ENCODE measurements at regions not wholly inside any gene's neighbourhood (a gene's known extent, or its start where the extent isn't known, plus 50 kb on each side); places are given as distances from the start of the nearest gene placed in this dataset.
A peak's percentile ranks its signal among the peaks of the same experiment; 100 is the strongest.

DNA sequence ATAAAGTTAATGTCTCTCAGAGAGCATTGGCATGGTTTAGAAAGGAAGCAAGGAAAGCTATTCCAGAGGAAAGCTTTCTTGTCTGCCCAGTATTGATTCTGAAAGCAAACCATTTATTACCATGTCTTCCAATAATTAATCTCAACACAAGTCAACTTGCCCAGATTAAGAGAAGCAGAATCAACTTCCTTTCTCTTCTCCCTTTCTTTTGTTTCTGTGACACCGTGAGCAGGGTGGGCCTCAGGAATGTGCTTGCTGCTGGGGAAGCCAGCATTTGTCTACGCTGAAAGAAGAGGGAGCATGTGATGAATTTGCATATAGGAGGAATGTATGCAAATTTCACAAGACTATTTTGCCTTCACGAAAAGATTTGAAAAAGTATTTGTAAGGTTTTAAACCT lies 368.6 kb upstream of the ROPN1 start:
- peak overlapping the region; percentile 94; the same call in 1 of the 2 replicates for H2BK5ac ChIP-seq (ENCODE audit: low read depth, low read length)
- FAIRE-seq, result peak; percentile 89
- no peak overlapping the region; the same call in 1 of the 2 replicates for H3K18ac ChIP-seq (ENCODE audit: extremely low read depth, low read length)
- no peaks in the 10 kb centered on the region for H3K36me3 ChIP-seq (ENCODE audit: control insufficient read depth in 2 of 4, insufficient read depth in 4 of 4, low read length in 3 of 4)
- no peak overlapping the region for H2AFZ ChIP-seq (ENCODE audit: low read length)
- H3K9ac ChIP-seq (replicated peaks in 1 of 4; ENCODE audit: extremely low read depth in 1 of 4, low read depth in 3 of 4, low read length in 3 of 4), result no peak overlapping the region
- H4K20me1 ChIP-seq (replicated peaks in 1 of 2; ENCODE audit: control insufficient read depth in 1 of 2, insufficient read depth in 2 of 2, low read length in 2 of 2), result no peaks in the 10 kb centered on the region
- H3K4me1 ChIP-seq (replicated peaks in 1 of 4; ENCODE audit: control insufficient read depth in 3 of 4, insufficient read depth in 4 of 4, low read length in 3 of 4), result peaks cover 0 to 8% (median 4%) of the 10 kb centered on the region in 4 experiments; a peak in 6 of 7 replicates
- CTCF ChIA-PET (ENCODE audit: partially characterized antibody), result interaction anchor here (2.2 kb wide), 1 partner anchor 10 kb away, joined by 12 read pairs; no protein-coding TSS in a partner anchor
- H4K8ac ChIP-seq (ENCODE audit: extremely low read depth, insufficient read depth, low read length), result no peak overlapping the region
- no peak overlapping the region for H2BK120ac ChIP-seq (replicated peaks; ENCODE audit: low read depth, low read length)
- H3K23me2 ChIP-seq (ENCODE audit: low read depth, low read length), result no peaks in the 10 kb centered on the region
- H2BK15ac ChIP-seq (ENCODE audit: low read length), result no peak overlapping the region
- no peak overlapping the region for H3K4ac ChIP-seq (replicated peaks; ENCODE audit: insufficient read length, low read depth, low read length)
- H3K4me2 ChIP-seq (ENCODE audit: insufficient read depth in 1 of 2, low read depth in 2 of 2, low read length in 2 of 2), result no peak overlapping the region
- H2BK12ac ChIP-seq (ENCODE audit: low read depth, low read length), result peak overlapping the region; percentile 98; the same call in 1 of the 2 replicates
- H3K79me2 ChIP-seq (ENCODE audit: control insufficient read depth in 1 of 2, insufficient read depth in 2 of 2, low read length in 2 of 2), result no peaks in the 10 kb centered on the region
- no peak overlapping the region for H4K5ac ChIP-seq (ENCODE audit: insufficient read length, low read depth, low read length)
- no peak overlapping the region for H3K14ac ChIP-seq (ENCODE audit: insufficient read length)
- no peak overlapping the region for H3K23ac ChIP-seq (ENCODE audit: insufficient read length)
- no peak overlapping the region for H3K56ac ChIP-seq (replicated peaks; ENCODE audit: insufficient read length, low read depth, low read length)
- no peak overlapping the region for H4K91ac ChIP-seq (replicated peaks; ENCODE audit: insufficient read length, low read length)
- H2BK20ac ChIP-seq (ENCODE audit: low read length), result 0 out of 2 replicates have a peak overlapping the region, but pooled peaks have one; percentile 24
- no peak overlapping the region for H3K27ac ChIP-seq (ENCODE audit: low read depth, low read length)
- H3K4me3 ChIP-seq (ENCODE audit: extremely low read depth in 1 of 4, insufficient read depth in 2 of 4, low read depth in 3 of 4, low read length in 4 of 4), result no peak overlapping the region; a peak in 1 of 8 replicates
- no peaks in the 10 kb centered on the region for H3K27me3 ChIP-seq (replicated peaks in 1 of 4; ENCODE audit: control insufficient read depth in 3 of 4, extremely low read depth in 1 of 4, insufficient read depth in 3 of 4, low read length in 3 of 4)
- peak in 1 of 2 experiments; percentile 34 for DNase-seq (ENCODE audit: low read depth in 1 of 2, low spot score in 2 of 2)
- POLR2A ChIA-PET (ENCODE audit: partially characterized antibody), result interaction anchor here (0.6 kb wide), 1 partner anchor 45 kb away, joined by 3 read pairs; no protein-coding TSS in a partner anchor
- H3K79me1 ChIP-seq (ENCODE audit: low read depth, low read length), result no peaks in the 10 kb centered on the region
- 4% methylated on average over 3 of the region's 3 CpGs; no CpG with 5 or more reads in 1 of the 2 experiments for whole genome bisulfite sequencing, 2 experiments (ENCODE audit: extremely low coverage in 1 of 2, insufficient coverage in 1 of 2, insufficient read length in 1 of 2, insufficient replicate concordance in 2 of 2, low coverage in 1 of 2, low lambda C conversion rate in 2 of 2, missing lambda C conversion rate in 1 of 2)
- no peak overlapping the region for H2AK5ac ChIP-seq (ENCODE audit: low read depth, low read length)
- H3K9me3 ChIP-seq (ENCODE audit: insufficient read depth in 2 of 2, low read depth in 1 of 2, low read length in 1 of 2), result no peaks in the 10 kb centered on the region
- TF ChIP-seq TEAD4 (IDR thresholded peaks at IDR 0.05; ENCODE audit: low read depth, low read length) (peak; percentile 93), SIX5 (IDR thresholded peaks at IDR 0.05; ENCODE audit: low read depth, low read length) (no peak), HDAC6 (IDR thresholded peaks at IDR 0.05; ENCODE audit: low read depth, low read length) (no peak), ZNF274 (IDR thresholded peaks at IDR 0.05; ENCODE audit: borderline replicate concordance, extremely low read depth, low read length) (no peak), YY1 (IDR thresholded peaks at IDR 0.05; ENCODE audit: low read depth, low read length) (no peak), TAF1 (IDR thresholded peaks at IDR 0.05; ENCODE audit: low read depth, low read length) (0 out of 2 replicates have a peak, but pooled peaks have one; percentile 18)
- TF ChIP-seq, protein P1, sequence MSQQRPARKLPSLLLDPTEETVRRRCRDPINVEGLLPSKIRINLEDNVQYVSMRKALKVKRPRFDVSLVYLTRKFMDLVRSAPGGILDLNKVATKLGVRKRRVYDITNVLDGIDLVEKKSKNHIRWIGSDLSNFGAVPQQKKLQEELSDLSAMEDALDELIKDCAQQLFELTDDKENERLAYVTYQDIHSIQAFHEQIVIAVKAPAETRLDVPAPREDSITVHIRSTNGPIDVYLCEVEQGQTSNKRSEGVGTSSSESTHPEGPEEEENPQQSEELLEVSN (IDR thresholded peaks at IDR 0.05), result no peak
- TF ChIP-seq, protein P2, sequence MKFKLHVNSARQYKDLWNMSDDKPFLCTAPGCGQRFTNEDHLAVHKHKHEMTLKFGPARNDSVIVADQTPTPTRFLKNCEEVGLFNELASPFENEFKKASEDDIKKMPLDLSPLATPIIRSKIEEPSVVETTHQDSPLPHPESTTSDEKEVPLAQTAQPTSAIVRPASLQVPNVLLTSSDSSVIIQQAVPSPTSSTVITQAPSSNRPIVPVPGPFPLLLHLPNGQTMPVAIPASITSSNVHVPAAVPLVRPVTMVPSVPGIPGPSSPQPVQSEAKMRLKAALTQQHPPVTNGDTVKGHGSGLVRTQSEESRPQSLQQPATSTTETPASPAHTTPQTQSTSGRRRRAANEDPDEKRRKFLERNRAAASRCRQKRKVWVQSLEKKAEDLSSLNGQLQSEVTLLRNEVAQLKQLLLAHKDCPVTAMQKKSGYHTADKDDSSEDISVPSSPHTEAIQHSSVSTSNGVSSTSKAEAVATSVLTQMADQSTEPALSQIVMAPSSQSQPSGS (IDR thresholded peaks at IDR 0.05; ENCODE audit: low read length), result no peak
- TF ChIP-seq, protein P3, sequence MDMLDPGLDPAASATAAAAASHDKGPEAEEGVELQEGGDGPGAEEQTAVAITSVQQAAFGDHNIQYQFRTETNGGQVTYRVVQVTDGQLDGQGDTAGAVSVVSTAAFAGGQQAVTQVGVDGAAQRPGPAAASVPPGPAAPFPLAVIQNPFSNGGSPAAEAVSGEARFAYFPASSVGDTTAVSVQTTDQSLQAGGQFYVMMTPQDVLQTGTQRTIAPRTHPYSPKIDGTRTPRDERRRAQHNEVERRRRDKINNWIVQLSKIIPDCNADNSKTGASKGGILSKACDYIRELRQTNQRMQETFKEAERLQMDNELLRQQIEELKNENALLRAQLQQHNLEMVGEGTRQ (IDR thresholded peaks at IDR 0.05; ENCODE audit: low read length), result peak; percentile 41; the same call in 1 of the 2 replicates
- TF ChIP-seq, protein P4, sequence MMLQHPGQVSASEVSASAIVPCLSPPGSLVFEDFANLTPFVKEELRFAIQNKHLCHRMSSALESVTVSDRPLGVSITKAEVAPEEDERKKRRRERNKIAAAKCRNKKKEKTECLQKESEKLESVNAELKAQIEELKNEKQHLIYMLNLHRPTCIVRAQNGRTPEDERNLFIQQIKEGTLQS (IDR thresholded peaks at IDR 0.05; ENCODE audit: insufficient read depth, low read depth, low read length), result no peak
